Amniotic epithelial cell (primary cell): ENCODE measurements at regions not wholly inside any gene's neighbourhood (a gene's known extent, or its start where the extent isn't known, plus 50 kb on each side); places are given as distances from the start of the nearest gene placed in this dataset.

Experiments
- DNase-seq: peaks from one replicate; pipeline ENCODE4 v3.0.0-alpha.2; 2010; ENCODE audit warnings: low read depth

GRCh38 chr3:127396473-127396872 is 108.6 kb upstream of the PRR20G start:
- DNase-seq, result no peak

GRCh38 chr3:127395663-127396355 is 108.0 kb upstream of the PRR20G start:
- no peak for DNase-seq

GRCh38 chr3:127394984-127395662 is 107.3 kb upstream of the PRR20G start:
- DNase-seq, result no peak

- DNase-seq, result no peak
Observed at GRCh38 chr3:127394031-127394430, 106.2 kb upstream of the PRR20G start.

DNA sequence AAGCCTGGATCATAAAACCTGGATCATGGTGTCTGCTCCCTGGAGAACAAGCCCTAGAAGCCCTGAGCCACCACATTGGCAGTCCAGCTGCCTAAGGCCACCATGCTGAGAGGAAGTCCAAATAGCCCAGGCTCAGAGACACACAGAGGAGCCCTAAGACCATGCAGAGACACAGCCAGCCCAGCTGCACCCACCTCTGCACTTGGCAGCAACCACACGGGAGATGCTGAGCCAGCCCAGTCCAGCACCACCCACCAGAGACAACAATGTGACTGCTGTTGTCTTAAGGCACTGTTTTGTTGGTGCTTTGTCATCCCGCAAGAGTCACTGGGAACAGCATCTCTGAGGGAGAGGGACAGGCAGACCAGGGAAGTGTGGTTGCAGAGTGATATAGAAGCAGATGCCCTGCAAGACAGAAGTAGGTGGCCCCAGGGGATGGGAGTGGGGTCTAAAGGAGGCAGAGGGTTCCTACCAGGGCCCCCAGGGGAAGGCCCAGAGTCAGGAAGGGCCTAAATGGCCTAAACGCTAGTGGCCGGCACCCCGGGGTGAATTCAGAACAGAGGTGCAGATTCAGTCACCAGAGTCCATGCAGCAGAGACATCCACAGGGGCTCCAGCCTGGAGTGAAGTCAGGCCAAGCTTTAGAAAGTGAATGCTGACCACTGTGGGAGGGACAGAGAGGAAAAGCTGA is 105.4 kb upstream of the PRR20G start:
- no peak for DNase-seq

DNA sequence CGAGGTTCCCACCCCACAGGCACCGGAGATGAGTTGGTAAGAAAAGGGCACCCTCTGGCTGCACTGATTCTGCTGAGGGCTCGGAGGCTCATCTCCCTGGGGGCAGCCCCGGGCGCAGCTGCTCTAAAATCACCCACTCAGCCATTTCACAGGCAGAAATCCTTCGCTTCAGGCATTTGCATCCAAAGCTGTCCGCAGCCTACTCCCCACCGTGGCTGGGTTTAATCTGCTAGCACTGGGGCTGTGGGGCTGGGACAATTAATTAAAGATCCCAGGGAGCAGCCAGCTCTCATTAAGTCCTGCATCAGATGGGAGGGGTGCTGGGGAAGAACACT is 104.3 kb upstream of the PRR20G start:
- no peak for DNase-seq

DNA sequence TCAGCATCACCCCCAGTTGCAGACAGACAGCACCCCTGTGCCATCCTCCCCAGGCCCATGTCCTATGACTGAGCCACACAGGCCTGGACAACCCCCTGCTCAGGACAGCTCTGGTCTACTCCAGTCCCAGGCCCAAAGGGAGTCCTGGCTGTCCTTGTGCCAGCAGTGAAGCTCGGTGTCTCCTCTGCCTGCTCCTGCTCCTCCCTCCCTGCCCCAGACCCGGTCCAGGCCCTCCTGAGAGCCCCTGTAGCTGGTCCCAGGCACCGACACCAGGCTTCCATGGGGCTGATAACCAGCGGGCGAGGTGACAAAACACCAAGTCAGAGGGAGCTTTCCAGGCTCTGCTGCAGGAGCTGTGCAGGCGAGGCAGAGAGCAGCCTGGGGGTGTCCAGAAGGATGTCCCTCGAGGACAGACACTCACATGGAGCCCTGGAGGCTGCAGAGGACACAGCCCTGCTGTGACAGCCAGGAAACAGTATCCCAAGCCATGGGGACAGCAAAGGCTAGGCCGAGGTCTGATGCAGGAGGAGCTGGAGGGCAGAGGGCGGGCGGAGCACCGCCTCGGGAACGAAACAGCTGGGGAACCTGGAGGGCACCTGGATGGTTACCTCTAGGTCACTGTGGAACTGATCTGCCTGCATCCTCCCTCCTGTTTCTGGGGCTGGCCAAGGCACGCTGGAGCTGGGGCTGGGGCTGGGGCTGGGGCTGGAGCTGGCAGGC is 103.8 kb upstream of the PRR20G start:
- DNase-seq, result no peak

GRCh38 chr3:127390365-127391025 is 102.6 kb upstream of the PRR20G start:
- no peak for DNase-seq

GRCh38 chr3:127389913-127390312 is 102.1 kb upstream of the PRR20G start:
- no peak for DNase-seq

- no peak for DNase-seq
Observed at GRCh38 chr3:127389420-127389819, 101.6 kb upstream of the PRR20G start.

- DNase-seq, result no peak
Observed at GRCh38 chr3:127388427-127388826, 100.6 kb upstream of the PRR20G start.

DNA sequence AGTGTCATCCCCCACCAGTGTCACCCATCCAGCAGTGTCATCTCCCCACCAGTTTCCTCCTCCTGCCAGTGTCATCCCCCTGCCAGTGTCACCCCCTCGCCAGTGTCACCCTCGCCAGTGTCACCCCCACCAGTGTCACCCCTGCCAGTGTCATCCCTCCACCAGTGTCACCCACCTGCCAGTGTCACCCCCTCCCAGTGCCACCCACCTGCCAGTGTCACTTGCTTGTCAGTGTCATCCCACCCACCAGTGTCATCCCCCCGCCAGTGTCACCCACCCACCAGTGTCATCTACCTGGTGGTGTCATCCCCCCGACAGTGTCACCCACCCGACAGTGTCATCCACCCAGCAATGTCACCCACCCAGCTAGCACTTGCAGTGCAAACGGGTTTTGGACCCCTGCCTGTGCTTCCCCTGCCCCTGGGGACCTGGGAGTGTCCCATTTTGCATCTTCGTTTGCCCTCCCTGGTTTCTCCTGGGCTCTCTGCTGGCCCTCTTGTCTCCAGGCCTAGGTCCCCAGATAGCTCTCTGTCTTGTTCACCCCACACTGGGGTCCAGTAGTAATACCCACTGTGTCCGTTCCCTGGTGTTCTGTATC is 99.8 kb upstream of the PRR20G start:
- DNase-seq, result no peak

- no peak for DNase-seq
Observed at GRCh38 chr3:127387119-127387518, 99.3 kb upstream of the PRR20G start.

DNA sequence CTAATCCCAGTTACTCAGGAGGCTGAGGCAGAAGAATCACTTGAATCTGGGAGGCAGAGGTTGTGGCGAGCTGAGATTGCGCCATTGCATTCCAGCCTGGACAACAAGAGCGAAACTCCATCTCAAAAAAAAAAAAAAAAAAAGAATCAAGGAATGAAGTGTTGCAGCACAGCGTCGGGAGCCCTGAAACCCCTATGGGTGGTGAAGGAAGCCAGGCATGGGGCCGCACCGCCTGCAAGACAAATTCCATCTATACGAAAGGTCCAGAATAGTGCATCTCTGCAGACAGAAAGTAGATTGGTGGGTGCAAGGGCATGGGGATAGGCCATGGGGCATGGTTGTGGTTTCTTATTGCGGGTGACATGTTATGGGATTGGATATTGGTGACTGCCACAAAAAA is 98.6 kb upstream of the PRR20G start:
- DNase-seq, result no peak

DNA sequence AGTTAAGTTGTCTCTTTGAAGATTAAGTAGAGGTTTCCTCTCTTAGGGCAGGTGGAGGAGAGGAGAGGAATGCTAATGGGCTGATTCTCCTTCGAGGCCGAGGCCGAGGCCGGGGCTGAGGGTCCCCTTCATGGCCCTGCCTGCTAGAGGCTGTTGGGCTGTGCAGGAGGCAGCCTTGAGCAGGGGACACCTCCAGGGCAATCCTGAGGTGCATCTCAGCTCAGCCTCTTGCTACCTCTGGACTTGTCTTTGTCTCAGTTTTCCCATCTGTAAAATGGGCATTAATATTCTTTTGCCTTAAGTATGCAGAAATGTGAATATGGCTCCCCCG is 97.7 kb upstream of the PRR20G start:
- no peak for DNase-seq

DNA sequence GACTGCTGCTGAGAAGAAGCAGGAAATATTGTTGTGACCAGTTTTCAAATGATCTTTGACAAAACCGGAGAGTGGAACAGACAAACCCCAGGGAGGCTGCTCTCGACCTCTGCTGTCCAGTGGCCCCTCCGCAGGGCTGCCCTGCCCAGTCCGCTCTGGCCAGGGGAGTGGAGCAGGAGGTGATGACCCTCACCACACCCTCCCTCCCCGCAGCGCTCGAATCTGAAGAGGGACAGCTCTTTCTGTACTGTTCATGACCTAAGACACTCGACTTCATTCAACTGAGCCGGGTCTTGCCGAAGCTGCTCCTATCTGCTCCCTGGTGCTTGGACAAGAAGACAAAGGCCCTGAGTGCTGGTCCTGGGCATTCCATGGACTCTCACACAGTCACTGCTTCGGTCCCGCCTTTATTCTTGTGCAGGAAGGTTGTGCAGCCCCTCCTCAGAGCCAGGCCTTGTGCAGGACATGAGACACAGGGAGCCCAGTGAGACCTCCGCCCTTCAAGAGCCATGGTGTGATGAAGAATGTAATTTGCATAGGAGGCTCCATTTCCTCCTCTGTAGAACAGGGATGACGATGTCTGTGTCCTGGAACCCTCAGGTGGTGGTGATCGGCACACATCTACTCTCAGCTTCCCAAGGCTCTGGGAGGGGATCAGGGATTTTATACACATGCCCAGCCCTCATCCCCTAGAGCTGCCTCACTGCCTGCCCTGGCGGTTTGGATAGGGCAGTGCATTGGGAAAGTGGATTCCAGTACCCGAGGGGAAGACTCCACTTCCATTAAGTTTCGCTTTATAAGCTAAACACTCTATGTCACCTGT is 97.1 kb upstream of the PRR20G start:
- no peak for DNase-seq

DNA sequence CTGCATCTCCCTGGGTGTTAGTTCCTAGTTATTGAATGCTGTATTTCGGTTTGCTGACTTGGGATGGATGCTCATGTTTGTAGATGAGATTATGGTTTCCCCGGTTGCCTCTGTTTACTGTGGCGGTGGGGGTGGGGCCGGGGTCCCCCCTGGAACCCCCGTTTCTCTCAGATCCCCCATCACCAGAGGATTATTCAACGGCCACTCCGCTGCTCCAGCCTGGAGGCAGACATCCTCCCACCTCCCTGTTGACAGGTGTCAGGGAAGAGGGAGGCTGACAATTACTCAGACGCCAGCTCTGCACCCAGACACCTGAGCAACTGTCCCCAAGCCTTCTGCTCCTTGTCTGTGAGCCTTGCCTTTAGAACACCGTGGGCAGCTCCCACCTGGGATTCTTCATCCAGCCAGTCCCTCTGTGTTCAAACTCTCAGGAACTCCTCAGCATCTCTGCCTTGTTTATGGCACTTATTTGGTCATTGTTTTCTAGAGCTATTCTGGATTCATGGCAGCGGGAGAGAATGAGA is 95.9 kb upstream of the PRR20G start:
- no peak for DNase-seq

- no peak for DNase-seq
Observed at GRCh38 chr3:127377801-127378655, 90.2 kb upstream of the PRR20G start.

GRCh38 chr3:127375151-127375930 is 87.5 kb upstream of the PRR20G start:
- DNase-seq, result no peak
